HEK293 (cell line): ENCODE measurements at regions not wholly inside any gene's neighbourhood (a gene's known extent, or its start where the extent isn't known, plus 50 kb on each side); places are given as distances from the start of the nearest gene placed in this dataset.

Source experiments
- CTCF ChIA-PET: fragments of 350-600 bp; formaldehyde crosslinking; extraction: SDS; loops from one replicate; lab custom pipeline; 2021; ENCODE audit warnings: antibody characterized with exemption; lab: Yijun Ruan, JAX
- POLR2A ChIA-PET: fragments of 300-600 bp; formaldehyde crosslinking; extraction: SDS; loops from one replicate; lab custom pipeline; 2020; ENCODE audit warnings: antibody characterized with exemption, inconsistent platforms; lab: Yijun Ruan, JAX
- H3K27ac ChIP-seq: fragments of 200-500 bp; sonication (Bioruptor generic); 2 replicates; pipeline ENCODE4 v1.5.1; 2014; ENCODE audit warnings: low read depth, low read length, control low read depth, inconsistent platforms; ENCODE audit errors: extremely low read depth
- H3K36me3 ChIP-seq, 2 experiments: fragments of 200-500 bp in 1 of 2; sonication (Bioruptor generic) in 1 of 2; 1 replicate in 1 of 2; 2 replicates in 1 of 2; pipeline ENCODE4 v1.5.1; 2014 to 2017; ENCODE audit warnings: inconsistent platforms in 2 of 2, low read length in 2 of 2; ENCODE audit not compliant: control insufficient read depth in 2 of 2, insufficient read depth in 1 of 2
- H3K4me1 ChIP-seq: fragments of 200-500 bp; sonication (Bioruptor generic); 2 replicates; pipeline ENCODE4 v1.5.1; 2014; ENCODE audit warnings: mild to moderate bottlenecking, low read length, inconsistent platforms; ENCODE audit not compliant: control insufficient read depth, insufficient read depth
- H3K4me3 ChIP-seq: 2 replicates; pipeline ENCODE4 v1.5.1; 2011; ENCODE audit warnings: low read depth, mild to moderate bottlenecking, control low read depth, low read length, moderate library complexity
- H3K9me3 ChIP-seq: fragments of 200-500 bp; sonication (Bioruptor generic); 2 replicates; pipeline ENCODE4 v1.5.1; 2014; ENCODE audit warnings: low read depth, low read length, inconsistent platforms; ENCODE audit not compliant: control insufficient read depth, insufficient read depth
- GFI1B ChIP-seq: fragments of 450-650 bp; formaldehyde crosslinking; IDR thresholded peaks from 2 replicates; pipeline ENCODE4 v1.5.1; 2016; ENCODE audit warnings: missing biosample characterization, missing genetic modification characterization
- GLI4 ChIP-seq: fragments of 450-650 bp; formaldehyde crosslinking; IDR thresholded peaks from 2 replicates; pipeline ENCODE4 v1.5.1; 2016; ENCODE audit warnings: missing biosample characterization, missing genetic modification characterization
- HOXC10 ChIP-seq: sonication (generic); formaldehyde crosslinking; IDR thresholded peaks from 2 replicates; pipeline ENCODE4 v1.8.1; 2023; ENCODE audit warnings: mild to moderate bottlenecking, missing genetic modification reagents
- MEIS1 ChIP-seq: sonication (generic); formaldehyde crosslinking; IDR thresholded peaks from 2 replicates; pipeline ENCODE4 v1.8.1; 2022; ENCODE audit warnings: missing genetic modification reagents, mild to moderate bottlenecking, borderline replicate concordance
- MZF1 ChIP-seq: fragments of 450-650 bp; formaldehyde crosslinking; IDR thresholded peaks from 2 replicates; pipeline ENCODE4 v1.5.1; 2017; ENCODE audit warnings: missing biosample characterization, missing genetic modification characterization, borderline replicate concordance
- OSR2 ChIP-seq: fragments of 450-650 bp; formaldehyde crosslinking; IDR thresholded peaks from 2 replicates; pipeline ENCODE4 v1.5.1; 2016; ENCODE audit warnings: missing biosample characterization, missing genetic modification characterization
- PRDM10 ChIP-seq: fragments of 450-650 bp; formaldehyde crosslinking; IDR thresholded peaks from 2 replicates; pipeline ENCODE4 v1.5.1; 2016; ENCODE audit warnings: missing biosample characterization, missing genetic modification characterization
- REPIN1 ChIP-seq: fragments of 450-650 bp; formaldehyde crosslinking; IDR thresholded peaks from 2 replicates; pipeline ENCODE4 v1.5.1; 2017; ENCODE audit warnings: missing biosample characterization, missing genetic modification characterization, low read depth
- SALL2 ChIP-seq: fragments of 450-650 bp; formaldehyde crosslinking; IDR thresholded peaks from 2 replicates; pipeline ENCODE4 v1.5.0; 2017; ENCODE audit warnings: missing biosample characterization, mild to moderate bottlenecking, missing genetic modification characterization, borderline replicate concordance
- ZEB2 ChIP-seq: fragments of 450-650 bp; formaldehyde crosslinking; IDR thresholded peaks from 2 replicates; pipeline ENCODE4 v1.5.1; 2016; ENCODE audit warnings: missing biosample characterization, missing genetic modification characterization
- ZNF155 ChIP-seq: fragments of 450-650 bp; formaldehyde crosslinking; IDR thresholded peaks from 2 replicates; pipeline ENCODE4 v1.5.1; 2016; ENCODE audit warnings: missing biosample characterization, missing genetic modification characterization
- ZNF175 ChIP-seq: fragments of 450-650 bp; formaldehyde crosslinking; IDR thresholded peaks from 2 replicates; pipeline ENCODE4 v1.5.1; 2016; ENCODE audit warnings: missing biosample characterization, missing genetic modification characterization
- ZNF292 ChIP-seq: fragments of 450-650 bp; formaldehyde crosslinking; IDR thresholded peaks from 2 replicates; pipeline ENCODE4 v1.5.1; 2016; ENCODE audit warnings: low read depth, missing biosample characterization, missing genetic modification characterization, borderline replicate concordance
- ZNF391 ChIP-seq: fragments of 450-650 bp; formaldehyde crosslinking; IDR thresholded peaks from 2 replicates; pipeline ENCODE4 v1.5.1; 2016; ENCODE audit warnings: low read depth, missing biosample characterization, missing genetic modification characterization, borderline replicate concordance
- ZNF473 ChIP-seq: fragments of 450-650 bp; formaldehyde crosslinking; IDR thresholded peaks from 2 replicates; pipeline ENCODE4 v1.5.1; 2017; ENCODE audit warnings: missing biosample characterization, missing genetic modification characterization
- ZNF521 ChIP-seq: fragments of 450-650 bp; formaldehyde crosslinking; IDR thresholded peaks from 2 replicates; pipeline ENCODE4 v1.5.1; 2017; ENCODE audit warnings: missing biosample characterization, mild to moderate bottlenecking, missing genetic modification characterization
- ZNF544 ChIP-seq: fragments of 450-650 bp; formaldehyde crosslinking; IDR thresholded peaks from 2 replicates; pipeline ENCODE4 v1.5.0; 2017; ENCODE audit warnings: missing biosample characterization, missing genetic modification characterization
- ZNF585B ChIP-seq: fragments of 450-650 bp; formaldehyde crosslinking; IDR thresholded peaks from 2 replicates; pipeline ENCODE4 v1.5.1; 2016; ENCODE audit warnings: missing biosample characterization, missing genetic modification characterization
- ZNF600 ChIP-seq: fragments of 450-650 bp; formaldehyde crosslinking; IDR thresholded peaks from 2 replicates; pipeline ENCODE4 v1.5.1; 2016; ENCODE audit warnings: missing biosample characterization, missing genetic modification characterization
- ZNF654 ChIP-seq: fragments of 450-650 bp; formaldehyde crosslinking; IDR thresholded peaks from 2 replicates; pipeline ENCODE4 v1.5.1; 2016; ENCODE audit warnings: low read depth, missing biosample characterization, missing genetic modification characterization
- ZNF660 ChIP-seq: fragments of 450-650 bp; IDR thresholded peaks from 2 replicates; pipeline ENCODE4 v1.5.1; 2018; ENCODE audit warnings: missing biosample characterization, mild to moderate bottlenecking, missing genetic modification characterization
- ZNF670 ChIP-seq: fragments of 450-650 bp; formaldehyde crosslinking; IDR thresholded peaks from 2 replicates; pipeline ENCODE4 v1.5.1; 2016; ENCODE audit warnings: missing biosample characterization, missing genetic modification characterization, low read depth
- ZNF677 ChIP-seq: fragments of 450-650 bp; IDR thresholded peaks from 2 replicates; pipeline ENCODE4 v1.5.0; 2018; ENCODE audit warnings: missing biosample characterization, mild to moderate bottlenecking, missing genetic modification characterization, moderate library complexity
- ZNF701 ChIP-seq: fragments of 450-650 bp; formaldehyde crosslinking; IDR thresholded peaks from 2 replicates; pipeline ENCODE4 v1.5.1; 2016; ENCODE audit warnings: missing biosample characterization, missing genetic modification characterization
- TF ChIP-seq, protein P1 (sequence below): fragments of 450-650 bp; formaldehyde crosslinking; IDR thresholded peaks from 2 replicates; pipeline ENCODE4 v1.5.1; 2016; ENCODE audit warnings: missing biosample characterization, missing genetic modification characterization
- TF ChIP-seq, protein P2 (sequence below): fragments of 450-650 bp; formaldehyde crosslinking; IDR thresholded peaks from 2 replicates; pipeline ENCODE4 v1.5.0; 2017; ENCODE audit warnings: missing biosample characterization, missing genetic modification characterization, borderline replicate concordance

DNA sequence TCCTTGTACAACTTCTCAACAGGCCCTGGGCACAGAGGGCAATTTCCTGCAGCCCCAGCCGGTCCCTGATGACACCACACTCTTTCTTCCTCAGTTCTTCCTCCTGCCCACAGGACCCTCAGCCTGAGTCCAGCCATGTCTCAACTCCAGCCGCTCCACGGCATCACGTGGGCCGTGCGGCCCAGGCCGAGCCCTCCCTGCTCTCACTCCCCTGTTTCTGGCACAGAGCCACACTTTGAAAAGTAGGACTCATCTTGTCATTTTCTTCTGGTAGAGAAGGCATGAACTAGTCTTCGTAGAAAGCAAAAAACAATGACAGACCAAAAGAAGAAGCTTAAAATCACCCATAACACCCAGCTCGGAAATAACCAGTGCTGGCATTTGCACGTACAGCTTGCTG lies 404.7 kb upstream of the IRX1 start (continued):
- TF ChIP-seq ZNF155 (no peak), ZNF473 (no peak)

- H3K27ac ChIP-seq, result no peak overlapping the region
- H3K9me3 ChIP-seq, result no peaks in the 10 kb centered on the region
- no peaks in the 10 kb centered on the region for H3K36me3 ChIP-seq
- TF ChIP-seq ZNF585B, result no peak
- no peak for TF ChIP-seq ZEB2 (tag by site-specific recombination)
- TF ChIP-seq ZNF391, result no peak
- no peak for TF ChIP-seq ZNF701 (tag by site-specific recombination)
- TF ChIP-seq ZNF292 (tag by site-specific recombination), result no peak
- TF ChIP-seq ZNF600 (tag by site-specific recombination), result no peak
- no peak for TF ChIP-seq SALL2
- TF ChIP-seq MEIS1 (CRISPR knock-in tag), result no peak
- no peak for TF ChIP-seq ZNF660 (tag by site-specific recombination)
- no peak for TF ChIP-seq HOXC10 (CRISPR knock-in tag)
- no peak for TF ChIP-seq ZNF654 (tag by site-specific recombination)
- no peak for TF ChIP-seq MZF1 (tag by site-specific recombination)
- TF ChIP-seq REPIN1 (tag by site-specific recombination), result no peak
- TF ChIP-seq ZNF521 (tag by site-specific recombination), result no peak
- TF ChIP-seq ZNF670, result no peak
- no peak for TF ChIP-seq ZNF175 (tag by site-specific recombination)
- TF ChIP-seq ZNF677, result no peak
- TF ChIP-seq, protein P1, sequence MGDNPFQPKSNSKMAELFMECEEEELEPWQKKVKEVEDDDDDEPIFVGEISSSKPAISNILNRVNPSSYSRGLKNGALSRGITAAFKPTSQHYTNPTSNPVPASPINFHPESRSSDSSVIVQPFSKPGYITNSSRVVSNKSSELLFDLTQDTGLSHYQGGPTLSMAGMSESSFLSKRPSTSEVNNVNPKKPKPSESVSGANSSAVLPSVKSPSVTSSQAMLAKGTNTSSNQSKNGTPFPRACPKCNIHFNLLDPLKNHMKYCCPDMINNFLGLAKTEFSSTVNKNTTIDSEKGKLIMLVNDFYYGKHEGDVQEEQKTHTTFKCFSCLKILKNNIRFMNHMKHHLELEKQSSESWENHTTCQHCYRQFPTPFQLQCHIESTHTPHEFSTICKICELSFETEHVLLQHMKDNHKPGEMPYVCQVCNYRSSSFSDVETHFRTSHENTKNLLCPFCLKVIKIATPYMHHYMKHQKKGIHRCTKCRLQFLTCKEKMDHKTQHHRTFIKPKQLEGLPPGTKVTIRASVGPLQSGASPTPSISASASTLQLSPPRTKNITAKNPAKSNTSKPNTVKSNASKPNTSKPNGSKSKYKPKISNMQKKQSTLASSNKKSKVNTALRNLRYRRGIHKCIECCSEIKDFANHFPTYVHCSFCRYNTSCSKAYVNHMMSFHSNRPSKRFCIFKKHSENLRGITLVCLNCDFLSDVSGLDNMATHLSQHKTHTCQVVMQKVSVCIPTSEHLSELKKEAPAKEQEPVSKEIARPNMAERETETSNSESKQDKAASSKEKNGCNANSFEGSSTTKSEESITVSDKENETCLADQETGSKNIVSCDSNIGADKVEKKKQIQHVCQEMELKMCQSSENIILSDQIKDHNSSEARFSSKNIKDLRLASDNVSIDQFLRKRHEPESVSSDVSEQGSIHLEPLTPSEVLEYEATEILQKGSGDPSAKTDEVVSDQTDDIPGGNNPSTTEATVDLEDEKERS (tag by site-specific recombination), result no peak
- TF ChIP-seq GLI4 (tag by site-specific recombination), result no peak
- CTCF ChIA-PET, result no interaction called here
- H3K4me1 ChIP-seq, result no peaks in the 10 kb centered on the region
- POLR2A ChIA-PET, result no interaction called here
- H3K4me3 ChIP-seq, result no peak overlapping the region
These were observed 405.2 kb upstream of the IRX1 start for GRCh38 chr5:3190433-3190832.

- H3K4me3 ChIP-seq, result no peak overlapping the region
- no peaks in the 10 kb centered on the region for H3K36me3 ChIP-seq
- no peaks in the 10 kb centered on the region for H3K4me1 ChIP-seq
- no peaks in the 10 kb centered on the region for H3K9me3 ChIP-seq
- ChIA-PET POLR2A (no interaction called here), CTCF (no interaction called here)
- no peak overlapping the region for H3K27ac ChIP-seq
- TF ChIP-seq PRDM10 (tag by site-specific recombination) (no peak), ZNF544 (tag by site-specific recombination) (no peak), GFI1B (tag by site-specific recombination) (no peak), OSR2 (tag by site-specific recombination) (no peak)
- TF ChIP-seq, protein P2, sequence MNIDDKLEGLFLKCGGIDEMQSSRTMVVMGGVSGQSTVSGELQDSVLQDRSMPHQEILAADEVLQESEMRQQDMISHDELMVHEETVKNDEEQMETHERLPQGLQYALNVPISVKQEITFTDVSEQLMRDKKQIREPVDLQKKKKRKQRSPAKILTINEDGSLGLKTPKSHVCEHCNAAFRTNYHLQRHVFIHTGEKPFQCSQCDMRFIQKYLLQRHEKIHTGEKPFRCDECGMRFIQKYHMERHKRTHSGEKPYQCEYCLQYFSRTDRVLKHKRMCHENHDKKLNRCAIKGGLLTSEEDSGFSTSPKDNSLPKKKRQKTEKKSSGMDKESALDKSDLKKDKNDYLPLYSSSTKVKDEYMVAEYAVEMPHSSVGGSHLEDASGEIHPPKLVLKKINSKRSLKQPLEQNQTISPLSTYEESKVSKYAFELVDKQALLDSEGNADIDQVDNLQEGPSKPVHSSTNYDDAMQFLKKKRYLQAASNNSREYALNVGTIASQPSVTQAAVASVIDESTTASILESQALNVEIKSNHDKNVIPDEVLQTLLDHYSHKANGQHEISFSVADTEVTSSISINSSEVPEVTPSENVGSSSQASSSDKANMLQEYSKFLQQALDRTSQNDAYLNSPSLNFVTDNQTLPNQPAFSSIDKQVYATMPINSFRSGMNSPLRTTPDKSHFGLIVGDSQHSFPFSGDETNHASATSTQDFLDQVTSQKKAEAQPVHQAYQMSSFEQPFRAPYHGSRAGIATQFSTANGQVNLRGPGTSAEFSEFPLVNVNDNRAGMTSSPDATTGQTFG (tag by site-specific recombination), result no peak
These were observed 407.7 kb upstream of the IRX1 start for GRCh38 chr5:3187771-3188425.
